ENCODE measurements at regions not wholly inside any gene's neighbourhood (a gene's known extent, or its start where the extent isn't known, plus 50 kb on each side); places are given as distances from the start of the nearest gene placed in this dataset.
"Not testable (repeated sequence)": the region's sequence is repeated elsewhere in the genome, so short reads cannot be mapped to it uniquely, and the experiment has no call there.

DNA sequence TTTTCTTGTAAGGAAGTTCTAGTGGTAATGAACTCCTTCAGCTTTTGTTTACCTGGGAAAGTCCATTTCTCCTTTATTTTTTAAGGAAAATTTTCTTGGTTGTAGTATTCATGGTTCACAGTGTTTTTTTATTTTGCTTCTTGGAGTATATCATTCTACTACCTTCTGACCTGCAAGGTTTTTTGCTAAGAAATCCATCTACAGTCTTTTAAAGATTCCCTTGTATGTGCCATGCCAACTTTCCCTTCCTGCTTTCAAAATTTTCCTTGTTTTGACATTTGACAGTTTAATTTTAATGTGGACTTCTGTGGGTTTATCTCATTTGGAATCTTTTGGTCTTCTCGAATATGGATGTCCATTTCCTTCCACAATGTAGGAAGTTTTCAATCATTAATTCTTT is 855.6 kb downstream of the TBC1D32 start:
- DNase-seq, result no peak

DNA sequence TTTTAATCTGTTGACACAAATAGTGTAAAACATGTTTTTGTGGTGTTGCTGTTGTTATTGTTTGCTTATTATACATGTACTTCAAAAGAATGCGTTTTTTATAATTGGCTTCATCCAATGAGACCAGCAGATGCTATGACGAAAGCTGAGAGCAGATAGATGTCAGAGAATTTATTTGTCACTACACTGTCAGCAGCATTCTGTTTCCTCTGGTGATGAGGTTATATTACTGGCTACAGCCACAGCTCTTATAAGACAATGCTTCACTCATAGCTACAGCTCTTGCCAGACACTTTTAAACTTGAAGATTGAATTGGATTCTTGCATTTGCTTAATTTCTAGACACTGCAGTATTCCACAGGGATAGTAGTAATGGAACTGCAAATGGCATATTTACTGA is 860.5 kb downstream of the TBC1D32 start:
- DNase-seq, result no peak

DNA sequence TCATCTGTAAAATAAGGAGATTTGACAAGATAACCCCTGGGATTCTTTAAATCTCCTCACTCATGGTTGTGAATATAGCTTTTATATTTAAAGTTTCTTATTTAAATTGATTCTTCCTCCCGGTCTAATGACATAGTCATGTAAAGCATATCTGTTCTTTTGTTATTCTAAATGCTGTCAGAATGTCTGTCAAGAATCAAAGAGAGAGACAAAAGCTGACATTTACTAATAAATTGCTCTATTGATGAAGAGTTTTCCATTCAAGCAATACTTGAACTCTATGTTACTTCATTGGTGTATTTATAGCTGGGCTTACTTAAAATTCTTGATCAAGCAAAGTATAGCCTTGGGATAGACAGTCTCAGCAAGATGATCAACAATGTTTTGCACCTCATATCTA is 865.8 kb downstream of the TBC1D32 start:
- DNase-seq, result no peak

DNA sequence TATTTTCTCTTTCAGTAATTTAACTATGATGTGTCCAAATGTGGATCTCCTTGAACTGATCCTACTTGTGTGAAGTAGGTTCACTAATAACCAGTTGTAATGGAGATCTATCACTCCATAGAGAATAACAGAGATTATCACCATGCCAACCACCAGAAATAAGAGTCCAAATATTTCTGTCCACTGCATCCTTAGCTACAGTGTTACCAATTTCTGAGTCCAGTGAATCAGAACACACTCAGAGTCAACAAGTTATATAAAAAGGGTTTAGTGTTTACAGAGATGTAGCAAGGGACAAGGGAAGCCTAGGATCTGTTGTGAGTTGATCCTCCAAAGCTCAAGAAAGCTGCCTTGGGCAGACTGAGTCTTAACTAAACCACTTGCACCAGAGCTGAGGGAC is 882.8 kb downstream of the TBC1D32 start:
- no peak for DNase-seq

DNA sequence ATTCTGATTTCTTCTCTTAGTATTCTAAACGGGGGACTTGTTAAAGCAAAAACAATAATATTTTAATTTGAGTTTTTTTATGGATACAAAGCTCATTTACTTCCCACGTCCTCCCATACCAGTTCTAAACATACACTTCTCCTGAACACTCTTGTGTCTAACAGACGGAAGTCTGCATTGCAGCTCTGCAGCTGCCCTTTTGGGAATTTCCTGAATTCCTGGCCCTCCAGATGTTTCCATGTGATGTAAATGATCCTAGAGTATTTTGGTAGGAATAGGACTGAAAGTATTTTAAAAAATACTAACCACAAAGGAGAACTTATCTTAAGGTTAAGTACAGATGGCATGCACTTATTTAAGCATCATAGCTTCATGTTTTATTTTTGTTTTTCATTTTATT is 886.7 kb downstream of the TBC1D32 start:
- DNase-seq, result no peak

DNA sequence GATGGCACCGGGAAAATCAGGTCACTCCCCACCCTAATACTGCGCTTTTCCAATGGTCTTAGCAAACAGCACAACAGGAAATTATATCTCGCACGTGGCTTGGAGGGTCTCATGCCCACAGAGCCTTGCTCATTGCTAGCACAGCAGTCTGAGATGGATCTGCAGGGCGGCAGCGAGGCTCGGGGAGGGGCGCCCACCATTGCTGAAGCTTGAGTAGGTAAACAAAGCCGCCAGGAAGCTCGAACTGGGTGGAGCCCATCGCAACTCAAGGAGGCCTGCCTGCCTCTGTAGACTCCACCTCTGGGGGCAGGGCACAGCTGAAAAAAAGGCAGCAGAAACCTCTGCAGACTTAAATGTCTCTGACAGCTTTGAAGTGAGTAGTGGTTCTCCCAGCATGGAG is 901.4 kb downstream of the TBC1D32 start:
- DNase-seq, result not testable (repeated sequence)

DNA sequence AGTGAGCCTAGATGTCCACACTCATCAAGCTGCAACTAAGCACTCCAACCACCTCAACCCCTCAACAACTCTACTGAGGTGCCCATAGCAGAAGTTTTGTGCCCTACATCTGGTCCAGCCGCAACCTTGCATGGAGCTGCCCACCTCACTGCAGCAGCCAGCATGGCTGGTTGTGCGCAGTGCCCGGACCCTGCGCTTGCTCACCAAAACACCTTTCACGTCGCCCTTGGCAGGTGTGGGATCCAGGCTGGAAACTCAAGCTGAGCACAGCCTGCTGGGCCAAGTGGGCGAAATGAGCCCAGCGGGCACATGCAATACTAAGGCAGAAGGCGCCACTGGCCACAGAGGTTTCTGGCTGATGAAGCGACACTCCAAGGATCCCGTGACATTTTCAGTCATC is 902.4 kb downstream of the TBC1D32 start:
- no peak for DNase-seq

DNA sequence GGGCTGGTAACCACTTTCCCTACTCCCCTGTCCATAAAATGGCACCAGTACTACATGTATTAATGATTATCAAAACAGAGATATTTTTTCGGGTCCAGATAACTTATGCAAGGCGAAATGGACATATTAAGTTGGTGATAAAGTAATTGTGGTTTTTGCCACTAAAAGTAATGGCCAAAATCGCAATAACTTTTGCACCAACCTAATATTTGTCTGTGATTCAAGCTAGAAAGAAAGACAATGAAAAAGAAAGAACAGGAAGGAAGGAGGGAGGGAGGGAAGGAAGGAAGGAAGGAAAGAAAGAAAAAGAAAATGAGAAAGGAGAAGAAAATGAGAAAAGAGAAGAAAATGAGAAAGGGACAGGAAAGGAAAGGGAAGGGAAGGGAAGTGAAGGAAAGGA is 922.9 kb downstream of the TBC1D32 start:
- DNase-seq, result no peak

DNA sequence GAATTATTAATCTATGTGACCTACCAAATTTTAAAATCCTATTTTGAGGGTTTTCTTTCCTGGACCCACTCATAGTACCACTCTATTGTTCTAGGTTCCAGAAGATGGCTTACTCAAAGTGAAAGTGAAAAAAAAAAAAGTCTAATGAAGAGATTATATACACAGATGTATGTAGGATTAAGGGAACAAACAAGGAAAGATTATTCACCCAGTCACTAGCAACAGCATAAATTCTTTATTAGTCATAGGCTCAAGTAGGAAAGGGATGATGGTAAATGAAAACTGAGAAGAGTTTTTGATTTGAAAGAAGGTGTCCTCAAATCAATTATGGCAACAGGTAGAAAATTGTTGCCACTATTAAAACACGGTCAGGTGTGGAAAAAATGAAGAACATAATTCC is 923.7 kb downstream of the TBC1D32 start:
- no peak for DNase-seq

DNA sequence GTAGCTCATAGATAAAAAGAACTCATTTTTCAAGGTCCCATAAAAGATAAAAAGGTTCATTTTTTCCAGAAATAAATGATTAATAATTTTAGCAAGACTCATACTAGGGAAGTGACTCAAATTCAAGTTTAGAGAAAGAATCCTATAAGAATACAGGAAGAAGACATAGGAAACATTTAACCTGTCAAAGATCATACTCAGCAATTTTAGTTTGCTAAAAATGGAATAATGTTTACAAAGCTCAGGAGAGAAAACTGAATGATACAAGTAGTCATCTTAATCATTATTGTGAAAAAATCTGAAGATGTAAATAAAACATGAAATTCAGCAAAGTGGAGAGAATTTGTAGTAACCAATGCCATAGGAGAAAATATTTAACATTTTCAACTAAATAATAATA is 926.6 kb downstream of the TBC1D32 start:
- DNase-seq, result no peak

DNA sequence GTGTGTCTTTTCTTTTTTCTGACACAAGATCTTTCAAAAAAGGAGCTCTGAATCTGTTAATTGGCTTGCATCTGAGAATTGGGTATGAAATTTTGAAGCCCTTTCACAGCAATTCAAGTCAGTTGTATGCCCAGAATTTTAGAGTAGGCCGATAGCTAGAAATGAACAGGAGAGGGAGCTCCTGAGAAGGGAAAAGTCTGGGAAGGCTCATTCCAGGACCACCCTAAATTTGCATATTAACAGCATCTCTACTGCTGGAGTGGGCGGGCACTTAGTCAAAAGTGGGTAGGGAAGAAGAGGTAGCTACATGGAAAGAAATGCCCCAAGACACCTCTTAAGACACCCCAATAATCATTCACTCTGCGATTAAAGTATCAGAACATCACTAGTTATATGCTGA is 928.3 kb downstream of the TBC1D32 start:
- DNase-seq, result no peak

DNA sequence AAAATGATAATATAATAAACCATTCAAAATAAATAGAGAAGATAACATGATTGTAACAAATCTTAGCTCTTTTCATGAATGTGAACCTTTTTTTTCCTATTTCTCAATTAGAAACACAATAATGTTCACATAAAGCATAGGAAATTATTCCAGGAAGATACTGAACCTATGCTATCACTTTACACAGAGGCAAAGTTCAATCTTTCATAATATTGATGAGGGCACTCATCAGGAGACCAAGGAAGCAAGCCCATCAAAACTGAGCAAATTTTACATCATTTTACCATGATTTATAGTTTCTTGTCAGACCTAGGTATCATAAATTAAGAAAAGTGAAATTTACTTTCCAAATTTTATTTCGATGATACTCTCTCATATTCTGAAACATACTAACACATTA is 938.5 kb downstream of the TBC1D32 start:
- DNase-seq, result no peak

DNA sequence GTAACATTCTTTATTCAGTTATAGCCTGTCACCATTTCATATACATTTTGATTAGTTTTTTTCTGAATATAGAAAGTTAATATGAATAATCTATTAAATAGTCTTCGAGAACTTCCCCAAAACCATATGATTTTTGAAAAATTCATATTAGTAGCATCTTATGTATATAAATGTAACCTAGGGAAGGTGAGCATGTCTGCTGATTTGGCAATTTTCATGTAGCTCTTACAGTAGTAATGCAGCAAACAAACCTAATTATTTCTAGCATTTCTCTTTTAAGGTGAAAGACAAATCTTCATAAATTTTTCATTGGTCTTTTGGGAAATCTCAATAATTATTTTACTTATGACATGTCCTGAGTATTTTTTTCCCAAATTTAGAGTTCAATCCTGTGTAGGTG is 939.0 kb downstream of the TBC1D32 start:
- no peak for DNase-seq

DNA sequence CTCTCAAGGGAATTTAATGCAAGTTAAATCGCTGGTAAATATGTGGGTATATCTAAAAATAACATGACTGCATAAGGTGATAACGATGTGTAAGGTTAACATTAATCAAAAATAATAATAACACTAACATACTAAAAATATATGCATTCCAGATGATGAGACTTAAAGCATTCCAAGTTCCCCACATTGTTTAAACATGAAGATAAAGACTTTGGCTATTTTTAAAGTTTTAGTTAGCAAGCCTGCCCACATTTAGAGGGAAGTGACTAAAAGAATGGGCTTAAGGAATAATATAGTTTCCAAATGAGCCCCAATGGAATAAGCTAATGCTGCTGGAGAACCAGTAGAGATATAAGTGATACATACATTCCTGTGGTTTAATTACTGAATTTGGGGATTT is 941.3 kb downstream of the TBC1D32 start:
- no peak for DNase-seq

DNA sequence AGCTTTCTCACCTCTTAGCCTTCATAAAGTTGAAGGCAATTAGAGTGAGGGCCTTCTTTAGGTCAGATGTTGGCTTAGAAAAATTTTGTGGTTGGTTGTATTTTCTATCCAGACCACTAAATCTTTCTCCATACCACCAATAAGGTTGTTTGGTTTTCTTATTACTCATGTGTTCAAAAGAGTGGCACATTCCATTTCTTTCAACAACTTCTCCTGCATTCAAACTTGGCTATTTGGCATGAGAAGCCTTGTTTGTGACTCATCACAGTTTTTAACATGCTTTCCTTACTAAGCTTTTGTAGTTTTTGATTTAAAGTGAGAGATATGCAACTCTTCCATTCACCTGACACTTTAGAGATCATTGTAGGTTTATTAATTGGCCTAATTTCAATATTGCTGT is 949.6 kb downstream of the TBC1D32 start:
- no peak for DNase-seq

DNA sequence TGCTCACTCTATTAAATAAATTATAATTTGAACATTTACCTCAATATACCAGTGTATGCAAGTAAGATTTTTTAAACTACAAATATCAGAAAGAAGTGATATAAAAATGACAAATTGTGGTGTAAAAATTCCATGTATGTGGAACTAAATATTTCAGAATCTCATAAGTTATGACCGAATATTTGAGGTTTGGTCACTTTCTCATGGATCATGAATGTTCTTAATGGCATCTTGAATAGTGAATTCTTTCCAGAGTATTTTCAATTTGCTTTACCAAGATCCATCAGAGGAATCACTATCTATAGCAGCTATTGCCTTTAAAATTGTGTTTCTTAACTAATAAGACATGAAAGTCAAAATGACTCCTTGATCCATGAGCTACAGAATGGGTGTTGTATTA is 950.6 kb downstream of the TBC1D32 start:
- DNase-seq, result no peak

DNA sequence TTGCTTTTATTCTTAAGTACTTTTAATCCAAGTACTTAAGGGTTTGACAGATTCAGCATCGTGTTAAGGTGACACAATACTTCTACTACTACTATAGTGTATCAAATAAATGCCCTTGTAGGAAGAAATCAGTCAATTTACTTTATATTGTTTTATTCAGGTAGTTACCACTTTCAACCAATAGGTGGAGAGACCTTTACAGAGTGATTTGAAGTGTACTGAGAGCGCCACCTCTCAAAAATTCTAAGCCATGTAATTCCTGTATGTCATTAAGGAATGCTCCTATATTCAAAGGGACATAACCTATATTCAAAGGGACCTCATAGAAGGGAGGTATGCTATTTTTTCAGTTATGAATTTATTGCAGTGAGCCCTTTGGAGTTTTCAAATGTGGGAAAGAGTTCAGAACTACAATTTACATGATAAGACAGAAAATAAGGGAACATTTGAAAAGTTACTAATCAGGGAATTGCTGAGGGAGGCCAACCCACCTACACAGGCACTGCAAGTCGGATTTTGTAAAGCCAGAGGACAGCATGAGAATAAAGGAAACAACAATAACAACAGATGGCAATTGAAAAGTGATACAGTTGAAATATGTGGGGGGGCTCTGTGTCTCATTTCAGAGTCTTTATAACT is 955.6 kb downstream of the TBC1D32 start:
- no peak for DNase-seq

DNA sequence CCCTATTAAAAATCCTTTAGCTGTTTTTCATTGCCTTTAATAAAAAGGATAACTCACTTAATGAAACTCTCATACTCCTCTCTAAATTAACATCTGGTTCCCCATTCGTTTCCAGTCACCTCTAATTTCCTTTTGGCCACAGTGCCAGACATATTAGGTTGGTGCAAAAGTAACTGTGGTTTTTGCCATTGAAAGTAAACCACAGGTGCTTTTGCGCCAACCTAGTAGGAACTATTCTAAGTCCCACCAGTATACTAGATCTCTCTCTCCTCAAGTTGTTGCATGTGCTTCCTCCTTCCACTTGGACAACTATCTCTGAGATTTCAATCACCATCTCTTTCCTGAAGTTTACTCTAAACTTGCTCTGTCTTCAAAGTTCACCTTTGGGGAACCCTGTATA is 961.1 kb downstream of the TBC1D32 start:
- no peak for DNase-seq

DNA sequence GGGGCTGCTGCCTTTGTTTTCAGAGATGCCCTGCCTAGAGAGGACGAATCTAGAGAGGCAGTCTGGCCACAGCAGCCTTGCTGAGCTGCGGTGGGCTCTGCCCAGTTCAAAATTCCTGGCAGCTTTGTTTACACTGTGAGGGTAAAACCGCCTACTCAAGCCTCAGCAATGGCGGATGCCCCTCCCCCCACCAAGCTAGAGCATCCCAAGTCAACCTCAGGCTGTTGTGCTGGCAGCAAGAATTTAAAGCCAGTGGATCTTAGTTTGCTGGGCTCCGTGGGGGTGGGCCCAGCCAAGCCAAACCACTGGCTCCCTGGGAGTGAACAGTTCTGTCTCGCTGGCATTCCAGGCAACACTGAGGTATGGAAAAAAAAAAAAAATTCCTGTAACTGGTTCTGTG is 970.9 kb downstream of the TBC1D32 start:
- DNase-seq, result no peak

DNA sequence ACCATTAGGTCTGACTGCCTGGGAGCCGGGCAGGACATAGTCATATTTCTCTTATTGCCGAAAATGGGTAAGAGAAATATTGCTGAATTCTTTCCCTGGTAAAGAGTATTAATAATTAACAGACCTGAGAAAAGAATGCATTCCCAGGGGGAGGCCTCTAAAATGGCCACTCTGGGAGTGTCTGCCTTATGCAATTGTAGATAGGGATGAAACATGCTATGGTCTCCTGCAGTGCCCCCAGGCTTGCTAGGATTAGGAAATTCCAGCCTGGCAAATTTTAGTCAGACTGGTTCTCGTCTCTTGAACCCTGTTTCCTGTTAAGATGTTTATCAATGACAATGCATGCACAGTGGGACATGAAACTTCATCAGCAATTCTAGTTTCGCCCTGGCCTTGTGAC is 975.7 kb downstream of the TBC1D32 start:
- DNase-seq, result not testable (repeated sequence)

DNA sequence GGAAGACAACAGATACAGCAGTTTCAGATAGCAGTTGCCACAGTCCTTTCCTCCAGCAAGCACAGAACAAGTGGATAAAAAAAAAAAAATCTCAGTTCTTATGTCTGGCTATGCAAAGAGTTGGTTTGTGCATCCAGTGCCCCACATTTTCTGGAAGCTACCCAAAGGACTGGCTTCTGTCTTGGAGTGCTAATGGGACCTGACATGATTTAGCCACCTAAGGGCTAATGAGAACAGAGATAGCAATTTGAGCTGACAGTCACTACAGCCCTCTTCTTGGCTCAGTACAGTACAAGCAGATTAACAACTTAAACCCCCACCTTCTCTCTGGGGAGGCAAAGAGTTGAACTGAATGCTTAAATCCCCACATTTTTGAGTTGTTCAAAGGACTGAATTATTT is 976.8 kb downstream of the TBC1D32 start:
- DNase-seq, result no peak

DNA sequence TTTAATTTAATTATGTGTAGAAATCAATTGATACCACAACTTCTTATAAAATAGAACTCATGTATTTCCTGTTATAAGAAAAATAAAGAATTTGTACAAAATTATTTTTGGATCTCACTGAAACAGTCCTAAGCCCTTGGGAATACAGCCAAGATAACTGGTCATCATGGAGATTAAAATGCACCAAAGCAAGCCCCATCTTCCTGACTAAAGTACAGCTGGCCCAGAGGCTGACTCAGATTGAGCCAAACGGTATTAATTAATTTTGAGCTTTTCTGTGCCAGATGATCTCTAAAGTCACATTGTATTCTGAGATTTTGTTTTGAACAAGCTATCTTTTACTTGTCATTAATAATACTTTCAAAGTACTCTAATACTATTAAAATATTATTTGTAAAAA is 978.5 kb downstream of the TBC1D32 start:
- DNase-seq, result no peak

DNA sequence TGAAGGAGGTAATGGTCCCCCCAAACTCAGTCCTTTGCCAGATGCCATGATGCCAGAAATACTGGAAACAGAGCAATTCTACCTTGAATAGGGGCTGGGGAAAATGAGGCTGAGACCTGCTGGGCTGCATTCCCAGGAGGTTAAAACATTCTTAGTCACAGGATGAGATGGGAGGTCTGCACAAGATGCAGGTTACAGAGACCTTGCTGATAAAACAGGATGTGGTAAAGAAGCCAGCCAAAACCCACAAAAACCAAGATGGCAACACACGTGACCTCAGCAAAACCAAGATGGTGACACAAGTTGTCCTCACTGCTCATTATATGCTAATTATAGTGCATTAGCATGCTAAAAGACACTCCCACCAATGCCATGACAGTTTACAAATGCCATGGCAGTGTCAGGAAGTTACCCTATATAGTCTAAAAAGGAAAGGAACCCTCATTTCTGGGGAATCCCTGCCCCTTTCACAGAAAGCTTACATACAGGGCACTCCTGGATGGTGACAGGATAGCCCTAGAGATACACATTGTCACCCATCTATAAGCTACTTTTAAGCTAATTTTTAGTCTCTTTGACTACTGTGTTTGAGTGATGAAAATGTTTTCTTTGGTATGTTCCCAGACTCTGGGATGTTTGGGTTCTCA is 979.7 kb downstream of the TBC1D32 start:
- no peak for DNase-seq

DNA sequence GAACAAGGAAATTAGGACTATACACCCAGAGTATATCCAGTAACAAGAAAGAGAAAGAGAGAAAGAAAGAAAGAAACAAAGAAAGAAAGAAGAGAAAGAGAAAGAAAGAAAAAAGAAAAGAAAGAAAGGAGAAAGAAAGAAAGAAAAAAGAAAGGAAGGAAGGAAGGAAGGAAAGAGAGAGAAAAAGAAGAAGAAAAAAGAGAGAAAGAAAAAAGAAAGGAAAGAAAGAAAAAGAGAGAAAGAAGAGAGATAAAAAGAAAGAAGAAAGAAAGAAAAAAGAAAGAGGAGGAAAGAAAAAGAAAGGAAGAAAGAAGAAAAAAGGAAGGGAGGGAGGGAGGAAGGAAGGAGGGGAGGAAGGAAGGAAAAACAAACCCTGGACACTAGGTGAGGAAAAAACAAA is 981.8 kb downstream of the TBC1D32 start:
- no peak for DNase-seq

DNA sequence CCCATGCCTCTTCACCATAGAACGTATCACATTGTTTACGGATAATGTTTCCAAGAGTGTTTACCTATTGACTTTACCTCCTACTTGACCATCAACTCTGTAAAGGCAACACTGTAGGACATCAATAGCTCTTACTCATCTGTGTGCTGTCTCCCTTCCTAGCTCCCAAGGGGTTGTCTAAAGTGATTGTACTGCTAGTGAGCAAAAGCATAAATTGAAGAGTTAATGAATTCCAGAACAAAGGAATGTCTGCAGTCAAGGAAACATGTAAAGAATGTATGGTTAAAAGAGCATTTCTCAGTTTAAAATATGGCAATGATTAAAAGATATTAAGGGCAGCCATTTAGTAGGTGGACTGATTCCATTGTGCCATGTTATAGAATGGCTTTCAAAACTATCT is 985.4 kb downstream of the TBC1D32 start:
- DNase-seq, result no peak
